ENCODE measurements at regions not wholly inside any gene's neighbourhood (a gene's known extent, or its start where the extent isn't known, plus 50 kb on each side); places are given as distances from the start of the nearest gene placed in this dataset.

GRCh38 chr9:30036558-30036957, 2347.9 kb upstream of the ACO1 start:
- TF ChIP-seq CTCF (IDR thresholded peaks at IDR 0.05) (no peak), POLR2A (IDR thresholded peaks at IDR 0.05) (no peak)

All from thyroid gland (tissue), 4 donors.